ENCODE measurements at regions not wholly inside any gene's neighbourhood (a gene's known extent, or its start where the extent isn't known, plus 50 kb on each side); places are given as distances from the start of the nearest gene placed in this dataset.

GRCh38 chr2:66322506-66323260, 112.2 kb upstream of the MEIS1 start:
- in situ Hi-C loops (cut with HindIII; ENCODE audit: low sequenced_read_pairs), result no loop called here
- DNase-seq (ENCODE audit: low spot score), result no peak

- DNase-seq (ENCODE audit: low spot score), result no peak
- in situ Hi-C loops (cut with HindIII; ENCODE audit: low sequenced_read_pairs), result no loop called here
Measured at GRCh38 chr2:66318009-66318561, 116.8 kb upstream of the MEIS1 start.

- DNase-seq (ENCODE audit: low spot score), result no peak
- in situ Hi-C loops (cut with HindIII; ENCODE audit: low sequenced_read_pairs), result no loop called here
Measured at GRCh38 chr2:66317268-66317890, 117.5 kb upstream of the MEIS1 start.

GRCh38 chr2:66306483-66306882, 128.4 kb upstream of the MEIS1 start:
- in situ Hi-C loops (cut with HindIII; ENCODE audit: low sequenced_read_pairs), result no loop called here
- DNase-seq (ENCODE audit: low spot score), result no peak

- DNase-seq (ENCODE audit: low spot score), result no peak
- in situ Hi-C loops (cut with HindIII; ENCODE audit: low sequenced_read_pairs), result no loop called here
Measured at GRCh38 chr2:66305718-66306117, 129.2 kb upstream of the MEIS1 start.

- in situ Hi-C loops (cut with HindIII; ENCODE audit: low sequenced_read_pairs), result no loop called here
- DNase-seq (ENCODE audit: low spot score), result no peak
Measured at GRCh38 chr2:66303471-66303870, 131.5 kb upstream of the MEIS1 start.

- DNase-seq (ENCODE audit: low spot score), result no peak
- in situ Hi-C loops (cut with HindIII; ENCODE audit: low sequenced_read_pairs), result no loop called here
Measured at GRCh38 chr2:66301767-66302140, 133.2 kb upstream of the MEIS1 start.

GRCh38 chr2:66301022-66301766, 133.7 kb upstream of the MEIS1 start:
- no peak for DNase-seq (ENCODE audit: low spot score)
- in situ Hi-C loops (cut with HindIII; ENCODE audit: low sequenced_read_pairs), result no loop called here

GRCh38 chr2:66283787-66284186, 151.1 kb upstream of the MEIS1 start:
- in situ Hi-C loops (cut with HindIII; ENCODE audit: low sequenced_read_pairs), result no loop called here
- DNase-seq (ENCODE audit: low spot score), result no peak

- in situ Hi-C loops (cut with HindIII; ENCODE audit: low sequenced_read_pairs), result no loop called here
- no peak for DNase-seq (ENCODE audit: low spot score)
Measured at GRCh38 chr2:66281980-66282379, 152.9 kb upstream of the MEIS1 start.

- in situ Hi-C loops (cut with HindIII; ENCODE audit: low sequenced_read_pairs), result no loop called here
- DNase-seq (ENCODE audit: low spot score), result no peak
Measured at GRCh38 chr2:66279024-66279423, 155.9 kb upstream of the MEIS1 start.

GRCh38 chr2:66275984-66276383, 158.9 kb upstream of the MEIS1 start:
- no peak for DNase-seq (ENCODE audit: low spot score)
- in situ Hi-C loops (cut with HindIII; ENCODE audit: low sequenced_read_pairs), result no loop called here

- no peak for DNase-seq (ENCODE audit: low spot score)
- in situ Hi-C loops (cut with HindIII; ENCODE audit: low sequenced_read_pairs), result no loop called here
Measured at GRCh38 chr2:66273933-66274490, 160.9 kb upstream of the MEIS1 start.

GRCh38 chr2:66272751-66273150, 162.2 kb upstream of the MEIS1 start:
- in situ Hi-C loops (cut with HindIII; ENCODE audit: low sequenced_read_pairs), result no loop called here

GRCh38 chr2:66271777-66272176, 163.1 kb upstream of the MEIS1 start:
- DNase-seq (ENCODE audit: low spot score), result no peak
- in situ Hi-C loops (cut with HindIII; ENCODE audit: low sequenced_read_pairs), result no loop called here

More at GRCh38 chr2:66272751-66273150, 162.2 kb upstream of the MEIS1 start:
- no peak for DNase-seq (ENCODE audit: low spot score)

GRCh38 chr2:66270247-66270646, 164.7 kb upstream of the MEIS1 start:
- no peak for DNase-seq (ENCODE audit: low spot score)
- in situ Hi-C loops (cut with HindIII; ENCODE audit: low sequenced_read_pairs), result no loop called here

- in situ Hi-C loops (cut with HindIII; ENCODE audit: low sequenced_read_pairs), result no loop called here
- DNase-seq (ENCODE audit: low spot score), result no peak
Measured at GRCh38 chr2:66269166-66269565, 165.8 kb upstream of the MEIS1 start.

- no peak for DNase-seq (ENCODE audit: low spot score)
- in situ Hi-C loops (cut with HindIII; ENCODE audit: low sequenced_read_pairs), result no loop called here
Measured at GRCh38 chr2:66268756-66269155, 166.2 kb upstream of the MEIS1 start.

GRCh38 chr2:66264354-66264753, 170.6 kb upstream of the MEIS1 start:
- in situ Hi-C loops (cut with HindIII; ENCODE audit: low sequenced_read_pairs), result no loop called here
- no peak for DNase-seq (ENCODE audit: low spot score)

- DNase-seq (ENCODE audit: low spot score), result no peak
- in situ Hi-C loops (cut with HindIII; ENCODE audit: low sequenced_read_pairs), result no loop called here
Measured at GRCh38 chr2:66255867-66256266, 179.1 kb upstream of the MEIS1 start.
